GM06990 (cell line): ENCODE measurements at regions not wholly inside any gene's neighbourhood (a gene's known extent, or its start where the extent isn't known, plus 50 kb on each side); places are given as distances from the start of the nearest gene placed in this dataset.

Experiments
- DNase-seq: peaks from one replicate; pipeline ENCODE4 v3.0.0-alpha.2; 2011; ENCODE audit not compliant: insufficient read length; ENCODE audit errors: extremely low read depth
- H3K27me3 ChIP-seq: replicated peaks from 2 replicates; pipeline ENCODE4 v1.6.0; 2011; ENCODE audit warnings: low read length; ENCODE audit not compliant: control insufficient read depth, insufficient read depth
- H3K36me3 ChIP-seq: 2 replicates; pipeline ENCODE4 v1.5.1; 2011; ENCODE audit warnings: low read length; ENCODE audit not compliant: control insufficient read depth, insufficient read depth
- H3K4me3 ChIP-seq: replicated peaks from 2 replicates; pipeline ENCODE4 v1.5.1; 2011; ENCODE audit warnings: low read depth, mild to moderate bottlenecking, control low read depth, low read length
- CTCF ChIP-seq: IDR thresholded peaks from 2 replicates; pipeline ENCODE4 v1.5.1; 2011; ENCODE audit warnings: low read length, control low read depth, mild to moderate bottlenecking, inconsistent platforms; ENCODE audit not compliant: insufficient read depth, poor library complexity, severe bottlenecking

DNA sequence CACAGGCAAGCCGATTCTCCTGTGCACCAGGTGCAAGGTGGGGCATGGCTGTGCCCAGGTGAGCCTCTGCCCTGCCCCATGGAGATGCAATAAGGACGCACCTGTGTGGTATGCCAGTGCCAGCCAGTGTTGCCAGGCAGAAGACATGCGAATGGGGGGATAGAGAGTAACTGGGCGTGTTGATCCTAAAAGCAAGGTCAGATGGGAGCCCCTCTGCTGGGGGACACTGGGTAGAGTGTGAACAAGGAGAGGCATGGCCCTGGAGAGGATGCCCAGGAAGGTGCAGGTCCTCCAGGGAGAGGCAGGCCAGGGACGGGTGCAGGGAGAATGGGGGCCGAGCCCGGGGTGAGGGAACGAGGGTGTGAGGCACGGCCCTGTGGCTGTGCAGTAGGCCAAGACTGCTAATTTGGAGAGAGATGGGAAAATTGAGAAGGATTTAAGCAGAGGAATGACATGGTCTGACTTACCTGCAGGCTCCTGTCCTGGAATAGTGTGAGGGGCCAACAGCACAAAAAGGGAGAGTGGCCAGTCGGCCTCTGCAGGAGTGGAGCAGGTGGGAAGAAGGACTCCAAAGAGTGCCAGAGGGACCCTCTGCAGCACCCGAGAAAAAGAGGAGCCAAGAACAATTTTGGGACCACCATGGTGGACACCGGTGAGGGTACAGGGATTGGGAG lies 690.4 kb upstream of the HS6ST1 start:
- no peak overlapping the region for H3K4me3 ChIP-seq
- no peak for TF ChIP-seq CTCF
- no peaks in the 10 kb centered on the region; the same call in 1 of the 2 replicates for H3K27me3 ChIP-seq
- no peaks in the 10 kb centered on the region for H3K36me3 ChIP-seq
- no peak for DNase-seq

GRCh38 chr2:129009555-129010146 lies 691.0 kb upstream of the HS6ST1 start:
- Histone ChIP-seq H3K27me3 (no peaks in the 10 kb centered on the region; the same call in 1 of the 2 replicates), H3K4me3 (no peak overlapping the region), H3K36me3 (no peaks in the 10 kb centered on the region)
- TF ChIP-seq CTCF, result no peak
- no peak for DNase-seq

DNA sequence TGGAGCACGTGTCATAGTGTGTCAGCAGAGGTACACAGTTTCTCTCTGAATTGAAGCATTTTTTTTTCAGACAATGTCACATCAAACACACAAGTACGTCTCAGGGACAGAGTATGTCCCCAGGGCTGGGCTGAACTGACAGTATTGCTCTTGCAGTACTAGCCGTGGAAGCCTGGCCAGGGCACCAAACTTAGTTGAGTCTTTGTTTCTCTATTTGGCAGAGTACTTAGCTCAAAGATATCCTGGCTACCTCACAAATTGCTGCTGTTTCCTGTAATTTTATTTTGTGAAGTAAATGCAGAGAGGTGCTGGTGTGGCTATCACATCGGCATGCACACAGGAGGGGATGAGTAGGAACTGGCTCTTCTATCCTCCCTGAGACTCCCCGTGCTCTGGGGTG lies 691.6 kb upstream of the HS6ST1 start:
- DNase-seq, result no peak
- H3K4me3 ChIP-seq, result no peak overlapping the region
- H3K27me3 ChIP-seq, result no peaks in the 10 kb centered on the region; the same call in 1 of the 2 replicates
- TF ChIP-seq CTCF, result no peak
- H3K36me3 ChIP-seq, result no peaks in the 10 kb centered on the region

DNA sequence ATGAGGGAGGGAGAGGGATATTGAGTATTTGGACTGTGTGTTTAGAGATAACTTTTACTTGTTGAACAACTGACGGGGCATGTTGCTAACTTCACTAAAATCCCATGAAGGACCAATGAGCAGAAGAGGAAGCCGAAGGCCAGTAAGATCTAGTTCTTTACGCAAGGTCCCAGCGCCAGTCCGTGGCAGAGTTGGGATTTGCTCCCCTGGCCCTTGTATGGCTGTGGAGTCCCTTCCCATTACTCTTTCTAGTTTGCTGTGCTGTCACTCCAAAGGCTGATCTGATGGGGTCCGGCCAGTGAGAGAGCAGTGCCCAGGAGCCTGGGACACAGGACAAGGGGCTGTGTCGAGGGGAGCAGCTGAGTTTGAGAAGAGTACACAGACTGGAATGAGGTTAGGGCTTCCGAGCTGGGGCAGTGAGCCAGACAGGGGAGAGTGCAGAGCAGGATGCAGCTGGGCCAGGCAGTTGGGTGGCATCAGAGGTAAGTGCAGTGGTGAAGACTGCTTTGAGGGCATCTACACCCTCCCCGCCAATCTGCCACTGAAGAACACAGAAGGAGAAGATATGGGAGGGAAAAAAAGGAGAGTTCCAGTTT lies 692.9 kb upstream of the HS6ST1 start:
- Histone ChIP-seq H3K27me3 (no peaks in the 10 kb centered on the region; the same call in 1 of the 2 replicates), H3K36me3 (no peaks in the 10 kb centered on the region), H3K4me3 (no peak overlapping the region)
- DNase-seq, result no peak
- no peak for TF ChIP-seq CTCF

- Histone ChIP-seq H3K27me3 (no peaks in the 10 kb centered on the region; the same call in 1 of the 2 replicates), H3K4me3 (no peak overlapping the region), H3K36me3 (no peaks in the 10 kb centered on the region)
- no peak for TF ChIP-seq CTCF
- DNase-seq, result no peak
Measured at GRCh38 chr2:129014432-129014831, 695.8 kb upstream of the HS6ST1 start.
